HG03095 (cell line): ENCODE measurements at regions not wholly inside any gene's neighbourhood (a gene's known extent, or its start where the extent isn't known, plus 50 kb on each side); places are given as distances from the start of the nearest gene placed in this dataset.
"Not testable (repeated sequence)": the region's sequence is repeated elsewhere in the genome, so short reads cannot be mapped to it uniquely, and the experiment has no call there.

ENCODE experiments used
- ATAC-seq: cut with Tn5 transposase; IDR thresholded peaks from one replicate; pipeline ENCODE4 v1.9.1; 2021; ENCODE audit warnings: moderate library complexity; ENCODE audit not compliant: unreplicated experiment

DNA sequence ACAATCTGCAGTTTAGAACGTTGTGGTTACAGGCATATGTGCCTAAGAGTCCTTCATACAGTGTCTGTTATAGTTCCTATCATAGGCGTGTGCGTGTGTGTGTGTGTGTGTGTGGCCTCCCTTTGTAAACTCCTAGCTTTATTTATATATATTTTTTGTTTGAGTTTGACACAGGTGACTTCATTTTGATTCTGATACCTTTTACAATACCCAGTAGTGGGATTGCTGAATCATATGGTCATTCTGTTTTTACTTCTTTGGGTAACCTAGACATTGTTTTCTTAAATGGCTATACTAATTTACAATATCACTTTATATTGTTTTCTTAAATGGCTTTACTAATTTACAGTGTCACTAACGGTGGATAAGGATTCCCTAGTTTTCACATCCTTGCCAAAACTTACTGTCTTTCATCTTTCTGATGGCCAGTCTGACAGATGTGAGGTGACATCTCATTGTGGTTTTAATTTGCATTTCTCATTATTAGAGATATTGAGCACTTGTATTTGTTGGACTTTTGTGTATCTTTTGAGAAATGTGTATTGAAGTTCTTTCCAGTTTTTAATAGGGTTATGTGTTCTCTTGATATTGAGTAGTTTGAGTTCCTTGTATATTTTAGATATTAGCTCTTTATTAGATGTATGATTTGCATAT, 211.1 kb upstream of the NUDT6 start:
- ATAC-seq = peak; percentile 66

DNA sequence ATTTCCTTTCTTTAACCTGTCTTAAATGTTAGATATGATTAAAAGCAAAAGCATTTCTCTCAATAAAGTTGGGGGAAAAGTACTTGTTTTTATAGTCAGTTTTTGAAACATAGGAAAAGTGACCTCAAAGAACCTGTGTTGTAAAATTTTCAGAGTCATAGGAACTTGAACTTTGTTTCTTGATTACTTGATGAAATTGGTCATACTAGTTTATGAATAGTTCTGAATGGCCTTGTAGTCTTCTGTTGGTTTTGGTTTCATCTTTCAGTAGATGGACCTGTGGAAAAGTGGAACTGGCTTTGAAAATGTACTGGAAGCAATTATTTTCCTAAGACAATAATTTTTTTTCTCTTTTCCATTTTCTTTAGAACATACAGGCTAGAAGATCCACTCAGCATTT, 222.2 kb upstream of the NUDT6 start:
- no peak for ATAC-seq

DNA sequence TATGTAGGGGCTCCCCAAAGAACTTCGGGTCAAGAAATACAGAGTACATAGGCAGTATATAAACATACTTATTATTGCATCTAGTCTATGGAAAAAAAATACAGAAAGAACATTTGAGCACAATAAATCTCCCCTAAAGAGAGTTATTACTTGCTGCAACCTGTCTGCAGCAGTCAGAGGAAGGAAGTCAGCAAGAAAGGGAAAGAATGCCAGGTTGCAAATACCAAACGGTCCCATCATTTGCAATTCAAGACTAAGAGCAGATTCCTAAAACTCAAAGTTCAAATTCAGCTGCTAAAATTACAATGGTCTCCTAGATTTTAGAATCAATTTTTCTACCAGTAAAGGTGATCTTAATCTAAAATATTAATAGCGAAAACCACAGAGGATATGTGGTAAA, 236.2 kb upstream of the NUDT6 start:
- ATAC-seq = no peak

DNA sequence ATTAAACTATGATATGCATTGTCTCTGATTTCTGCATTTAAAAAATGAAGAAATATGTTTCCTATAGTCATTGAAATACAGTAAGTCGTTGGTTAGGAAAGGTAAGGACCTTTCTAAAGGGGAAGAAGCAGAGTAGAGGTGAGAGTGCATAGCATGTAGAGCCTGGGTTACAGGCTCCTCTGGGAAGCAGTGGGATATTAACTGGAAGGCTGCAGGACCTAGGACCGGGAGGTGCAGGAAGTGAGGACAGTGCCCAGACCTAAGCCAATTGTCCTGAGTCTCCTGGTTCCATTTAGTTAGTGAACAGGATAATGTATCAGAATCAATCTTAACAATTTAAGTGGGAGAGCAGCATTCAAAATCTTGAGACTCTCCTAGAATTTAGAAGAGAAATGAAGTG, 237.1 kb upstream of the NUDT6 start:
- ATAC-seq = no peak

DNA sequence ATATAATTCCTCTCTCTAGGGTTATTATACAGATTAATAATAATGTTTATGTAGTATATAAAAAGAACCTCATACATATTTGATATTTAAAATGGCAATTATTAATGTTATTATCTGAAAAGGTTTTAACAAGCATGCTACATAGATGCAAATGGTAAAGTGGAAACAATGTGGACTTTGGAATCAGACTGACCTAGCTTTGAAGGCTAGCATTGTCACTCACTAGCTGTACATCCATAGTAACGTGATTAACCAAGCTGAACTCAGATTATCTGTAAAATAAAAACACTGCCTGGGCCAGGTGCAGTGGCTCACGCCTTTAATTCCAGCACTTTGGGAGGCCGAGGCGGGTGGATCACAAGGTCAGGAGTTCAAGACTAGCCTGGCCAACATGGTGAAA, 233.7 kb upstream of the SPRY1 start:
- no peak for ATAC-seq

DNA sequence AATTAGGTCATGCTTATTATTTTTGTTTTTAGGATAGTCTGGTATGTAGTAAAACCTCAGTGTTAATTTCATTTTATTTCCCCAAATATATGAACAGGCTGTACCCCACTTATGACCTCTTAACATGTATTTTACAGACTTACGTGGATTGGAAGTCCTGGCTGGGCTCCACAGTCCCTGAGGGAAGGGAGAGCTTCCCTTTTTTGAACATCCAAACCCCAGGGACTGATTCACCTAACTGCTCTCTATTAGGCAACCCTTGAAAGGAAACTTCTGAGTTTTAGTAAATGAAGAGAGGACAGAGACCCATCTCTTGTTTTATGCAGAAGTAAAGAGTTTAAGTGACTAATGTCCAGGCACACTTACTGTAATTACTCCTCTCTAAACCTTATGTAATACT, 233.1 kb upstream of the SPRY1 start:
- no peak for ATAC-seq

DNA sequence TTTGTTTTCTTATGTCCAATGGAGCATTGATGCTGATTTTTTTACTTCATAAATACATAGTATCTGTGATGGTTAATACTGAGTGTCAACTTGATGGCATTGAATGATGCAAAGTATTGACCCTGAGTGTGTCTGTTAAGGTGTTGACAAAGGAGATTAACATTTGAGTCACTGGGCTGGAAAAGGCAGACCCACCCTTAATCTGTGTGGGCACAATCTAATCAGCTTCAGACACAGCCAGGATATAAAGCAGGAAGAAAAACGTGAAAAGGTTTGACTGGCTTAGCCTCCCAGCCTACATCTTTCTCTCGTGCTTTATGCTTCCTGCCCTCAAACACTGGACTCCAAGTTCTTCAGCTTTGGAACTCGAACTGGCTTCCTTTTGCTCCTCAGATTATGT, 230.6 kb upstream of the SPRY1 start:
- ATAC-seq = no peak

DNA sequence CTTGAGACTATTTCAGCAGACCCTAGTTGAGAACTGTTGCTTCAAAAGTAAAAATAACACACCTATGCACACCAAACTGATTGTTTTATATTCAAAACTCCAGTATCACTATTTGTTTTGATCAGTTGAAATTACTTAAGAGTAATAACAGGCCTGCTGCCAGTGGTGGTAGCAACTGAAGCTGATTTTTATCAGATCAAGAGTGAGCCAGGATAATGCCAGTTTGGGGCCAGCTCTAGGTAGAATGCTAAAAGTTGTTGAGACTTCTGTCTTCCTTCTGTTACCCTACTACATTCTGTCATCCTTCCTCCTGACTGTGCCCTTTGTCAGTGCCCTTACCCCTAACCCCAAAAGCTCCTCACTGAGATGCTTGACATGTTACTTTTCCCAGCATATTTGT, 228.7 kb upstream of the SPRY1 start:
- ATAC-seq = no peak

DNA sequence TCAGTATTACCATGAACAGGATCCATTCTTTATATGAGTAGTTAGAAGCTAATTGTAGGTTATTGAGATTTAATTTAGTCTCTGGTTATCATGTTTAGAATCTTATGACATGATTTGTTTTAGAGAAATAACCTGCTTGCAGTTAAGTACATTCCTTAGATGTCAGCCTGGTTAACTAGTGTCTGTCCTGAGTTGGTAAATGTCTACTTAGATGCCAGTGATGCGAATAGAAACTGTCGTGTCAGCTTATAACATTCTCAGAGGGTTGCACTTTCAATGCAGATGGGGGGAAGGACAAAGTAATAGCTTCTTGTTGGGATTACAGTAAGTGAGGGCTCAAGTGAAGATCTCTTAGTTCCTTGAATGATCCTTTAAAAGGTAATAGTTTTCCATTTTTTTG, 227.8 kb upstream of the SPRY1 start:
- no peak for ATAC-seq

DNA sequence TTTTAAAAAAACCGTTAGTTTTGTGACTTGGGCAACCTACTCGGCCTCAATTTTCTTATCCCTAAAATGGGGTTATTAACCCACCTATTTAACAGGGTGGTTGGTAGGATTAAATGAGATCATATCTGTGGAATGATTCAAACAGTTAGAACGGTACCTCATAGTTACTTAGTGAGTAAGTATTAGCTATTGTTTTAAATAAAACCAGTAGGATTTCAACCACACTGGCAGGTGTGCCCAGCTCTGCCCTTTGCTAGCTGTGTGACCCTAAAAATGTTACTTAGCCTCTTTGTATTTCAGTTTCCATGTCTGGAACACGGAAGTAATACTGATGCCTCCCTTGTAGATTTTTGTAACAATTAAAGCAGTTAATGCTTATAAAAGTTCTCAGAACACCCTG, 225.8 kb upstream of the SPRY1 start:
- no peak for ATAC-seq

DNA sequence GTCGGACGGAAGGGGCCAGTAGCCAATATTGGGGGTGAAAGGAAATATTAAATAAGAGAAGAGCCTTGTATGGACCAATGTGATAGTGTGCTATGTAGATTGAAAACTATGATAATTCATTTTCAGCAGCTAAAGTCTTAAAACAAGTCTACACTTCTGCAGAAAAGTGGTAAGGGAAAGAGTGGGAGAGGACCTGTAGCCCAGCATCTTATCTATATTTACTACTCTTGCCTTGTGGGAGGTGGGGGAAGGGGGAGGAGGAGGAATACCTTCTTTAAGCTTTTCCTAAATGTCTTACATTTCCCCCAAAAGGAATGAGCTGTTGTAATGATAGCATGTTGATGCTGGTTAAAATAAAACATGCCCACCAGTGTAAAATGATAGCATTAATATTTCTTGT, 220.0 kb upstream of the SPRY1 start:
- no peak for ATAC-seq

DNA sequence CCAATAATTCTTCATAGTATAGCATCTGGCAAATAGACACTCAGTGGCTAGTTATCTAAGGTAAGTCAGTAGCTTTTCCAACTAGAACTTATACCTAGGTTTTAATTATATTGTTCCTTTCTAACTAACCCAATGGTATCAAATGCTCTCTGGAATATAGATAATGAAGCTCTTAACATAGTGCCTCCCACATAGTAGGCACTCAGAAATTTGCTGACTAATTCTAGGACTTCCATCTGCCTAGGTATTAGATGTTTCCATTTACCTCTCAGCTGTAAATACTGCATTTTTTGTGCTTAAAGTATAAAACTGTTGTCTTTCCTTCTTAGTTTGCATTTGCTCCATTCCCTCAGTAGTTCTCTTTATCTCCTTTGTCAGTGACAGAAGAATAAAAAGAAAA, 214.3 kb upstream of the SPRY1 start:
- no peak for ATAC-seq

DNA sequence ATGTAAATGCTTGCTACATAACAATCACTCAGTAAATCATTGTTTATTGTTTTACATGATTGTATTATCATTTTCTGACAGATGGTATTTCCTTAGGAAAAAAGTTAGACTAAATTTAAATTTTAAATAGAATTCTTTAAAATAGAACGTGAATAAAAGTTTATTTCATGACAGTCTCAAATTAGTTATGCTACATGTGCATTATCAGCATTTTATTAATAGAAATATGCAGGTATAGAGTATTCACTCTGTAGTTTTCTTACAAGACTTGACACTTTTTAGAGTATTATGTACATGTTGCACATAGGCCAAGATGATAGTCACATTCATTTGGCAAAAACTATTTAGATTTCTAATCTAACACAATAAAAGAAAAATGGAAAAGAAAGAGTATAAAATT, 213.3 kb upstream of the SPRY1 start:
- no peak for ATAC-seq

DNA sequence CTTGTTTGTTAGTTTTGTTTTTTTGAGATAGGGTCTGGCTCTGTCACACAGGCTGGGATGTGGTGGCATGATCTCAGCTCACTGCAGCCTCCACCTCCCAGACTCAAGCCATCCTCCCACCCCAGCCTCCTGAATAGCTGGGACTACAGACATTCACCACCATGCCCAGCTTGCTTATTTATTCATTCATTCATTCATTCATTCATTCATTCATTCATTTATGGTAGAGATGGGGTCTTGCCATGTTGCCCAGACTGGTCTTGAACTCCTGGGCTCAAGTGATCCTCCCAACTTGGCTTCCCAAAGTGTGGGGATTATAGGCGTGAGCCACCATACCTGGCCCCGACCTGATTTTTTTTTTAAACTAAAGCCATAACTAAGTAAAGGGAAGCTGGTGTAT, 212.8 kb upstream of the SPRY1 start:
- not testable (repeated sequence) for ATAC-seq

DNA sequence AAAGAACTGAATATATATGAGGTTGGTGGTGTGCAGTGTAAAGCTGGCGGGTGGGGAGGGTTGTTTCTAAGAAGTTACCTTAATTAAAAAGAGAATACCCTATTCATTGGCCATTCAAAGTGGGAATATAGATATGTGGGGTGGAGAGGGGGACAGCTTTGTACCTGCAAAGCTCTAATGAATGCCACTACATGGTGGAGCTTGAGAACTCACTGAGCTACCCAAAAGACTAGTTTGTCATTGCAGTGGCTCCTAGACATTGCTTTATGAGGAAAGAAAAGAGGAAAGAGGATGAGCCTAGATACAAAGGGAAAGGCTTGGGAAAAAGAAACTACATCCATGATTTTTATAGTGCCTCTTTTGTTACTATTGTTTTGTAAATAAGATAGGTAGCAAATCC, 209.9 kb upstream of the SPRY1 start:
- no peak for ATAC-seq

DNA sequence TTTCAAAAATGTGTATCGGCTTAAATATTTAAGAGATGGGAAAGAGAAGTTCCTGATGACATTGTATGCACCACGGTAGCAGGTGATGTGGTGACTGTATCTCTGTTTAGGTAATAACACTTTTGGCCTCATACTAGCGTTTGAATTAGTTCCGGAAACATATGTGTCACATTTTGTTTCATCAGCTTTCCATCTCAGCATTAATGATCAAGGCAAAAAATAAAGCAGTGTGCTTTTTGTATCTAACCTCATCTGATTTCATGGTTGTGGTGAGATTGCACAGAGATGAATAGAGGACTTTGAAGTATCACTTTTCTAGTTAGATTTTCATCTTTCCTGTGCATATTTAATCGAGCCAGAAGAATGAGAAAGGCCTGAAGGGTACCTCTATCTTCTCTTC, 206.4 kb upstream of the SPRY1 start:
- ATAC-seq = no peak

DNA sequence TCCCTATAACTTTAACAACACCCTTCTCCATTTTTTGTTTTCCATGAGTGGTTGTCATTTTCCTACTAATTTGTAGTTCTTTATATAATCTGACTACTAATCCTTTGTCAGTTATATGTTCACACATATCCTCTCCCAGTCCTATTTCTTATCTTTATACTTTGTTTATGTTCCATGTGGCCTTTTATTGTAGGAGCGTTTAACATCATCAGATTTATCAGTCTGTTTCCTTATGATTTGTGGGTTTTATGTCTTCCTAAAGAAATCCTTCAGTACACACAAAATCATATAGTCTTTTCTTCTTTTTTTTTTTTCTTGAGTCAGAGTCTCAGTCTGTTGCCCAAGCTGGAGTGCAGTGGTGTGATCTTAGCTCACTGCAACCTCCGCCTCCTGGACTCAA, 204.9 kb upstream of the SPRY1 start:
- ATAC-seq = no peak

DNA sequence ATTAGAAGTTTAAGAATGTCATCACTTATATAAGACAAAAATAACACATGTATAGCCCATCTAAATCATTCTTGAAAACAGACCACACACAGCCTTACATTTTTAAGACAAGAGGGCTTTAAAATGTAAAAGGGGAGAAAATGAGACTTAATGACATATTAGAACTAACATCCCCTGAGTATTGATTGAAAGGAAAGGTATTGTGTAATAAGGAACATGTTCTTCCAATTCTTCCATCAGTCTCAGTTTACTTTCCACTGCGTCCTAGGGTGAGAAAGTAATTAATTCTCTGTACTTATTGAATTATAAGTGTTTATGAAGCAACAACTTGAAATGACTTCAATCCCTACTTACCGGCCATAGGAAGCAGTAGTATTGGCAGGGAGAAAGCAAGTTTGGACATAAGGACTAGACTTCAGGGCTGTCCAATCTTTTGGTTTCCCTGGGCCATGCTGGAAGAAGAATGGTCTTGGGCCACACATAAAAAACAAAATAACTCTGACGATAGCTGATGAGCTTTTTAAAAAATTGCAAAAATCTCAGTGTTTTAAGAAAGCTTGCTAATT, 202.7 kb upstream of the SPRY1 start:
- ATAC-seq = no peak

DNA sequence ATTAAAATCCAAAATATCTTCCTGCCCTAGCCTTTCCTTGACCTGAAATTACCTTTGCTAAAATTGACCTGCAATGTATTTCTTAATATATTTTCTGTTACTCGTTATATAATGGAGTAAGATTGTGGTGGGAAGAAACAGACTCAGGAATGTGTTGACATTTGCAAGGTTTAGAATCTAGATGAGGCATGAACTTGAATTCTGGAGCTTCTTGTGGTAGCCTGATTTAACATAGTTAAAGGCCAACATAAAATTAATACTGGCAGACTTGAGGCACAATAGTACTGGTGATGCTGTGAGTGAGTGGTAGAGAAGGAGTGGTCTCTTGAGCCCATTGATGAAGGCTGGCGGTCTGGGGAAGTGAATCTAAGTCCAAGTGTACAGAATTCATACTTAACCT, 197.9 kb upstream of the SPRY1 start:
- no peak for ATAC-seq

DNA sequence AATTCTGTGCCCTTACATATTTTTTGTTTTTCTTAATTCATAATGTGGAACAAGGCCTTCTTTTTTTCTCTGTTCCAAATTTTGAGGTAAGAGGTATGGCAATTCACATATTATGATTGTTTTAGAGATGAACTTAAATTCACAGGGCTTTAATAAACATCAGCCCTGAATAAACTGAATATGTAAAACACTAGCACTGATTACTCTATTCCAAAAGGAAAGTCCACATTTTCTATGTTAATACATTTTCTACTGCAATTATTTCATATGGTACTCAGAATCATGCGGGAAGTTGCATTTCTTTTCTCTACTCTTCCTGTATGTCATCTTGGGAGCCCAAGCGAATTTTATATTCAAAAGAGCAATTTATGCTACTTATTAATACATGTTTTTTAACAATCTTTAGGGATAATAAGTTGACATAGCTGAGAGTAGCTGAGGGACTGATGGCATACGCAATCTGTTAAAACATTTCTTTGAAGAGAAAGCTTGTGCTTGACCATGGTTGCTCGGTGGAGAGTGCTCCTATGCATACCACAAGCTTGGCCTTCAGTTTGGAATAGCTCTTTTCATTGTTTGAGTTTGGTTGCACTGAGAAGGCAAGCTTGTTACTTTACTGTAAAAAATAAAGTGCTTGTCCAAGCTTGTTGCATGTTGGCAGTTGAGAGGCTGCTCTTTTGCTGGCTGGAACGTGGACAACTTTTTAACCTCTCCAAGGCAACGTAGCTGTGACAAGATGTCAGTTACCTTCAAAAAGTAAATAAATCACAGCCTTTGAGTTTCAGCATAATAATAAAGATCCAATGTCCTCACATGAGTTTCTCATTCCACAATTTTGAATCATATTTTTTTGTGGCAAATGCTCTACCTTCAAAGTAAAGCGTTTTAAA, 196.3 kb upstream of the SPRY1 start:
- ATAC-seq = no peak

DNA sequence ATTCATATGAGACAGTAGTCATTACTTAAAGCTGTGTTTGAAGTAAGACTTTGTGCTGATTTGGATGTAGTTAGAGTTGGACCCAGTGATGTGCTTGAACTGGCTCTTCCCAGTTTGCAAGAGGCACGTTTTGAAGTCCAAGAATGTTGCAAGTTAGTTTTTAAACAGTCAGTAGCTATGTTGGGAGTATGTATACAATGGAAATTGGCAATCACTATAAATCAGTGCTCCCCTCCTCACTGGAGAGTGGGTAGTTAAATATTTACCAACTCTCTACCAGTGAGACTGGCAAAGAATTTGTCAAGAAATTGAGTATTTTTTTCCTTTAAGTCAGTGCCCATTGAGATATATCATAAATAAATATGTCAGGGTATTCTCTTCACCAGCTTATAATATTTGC, 191.9 kb upstream of the SPRY1 start:
- ATAC-seq = no peak

DNA sequence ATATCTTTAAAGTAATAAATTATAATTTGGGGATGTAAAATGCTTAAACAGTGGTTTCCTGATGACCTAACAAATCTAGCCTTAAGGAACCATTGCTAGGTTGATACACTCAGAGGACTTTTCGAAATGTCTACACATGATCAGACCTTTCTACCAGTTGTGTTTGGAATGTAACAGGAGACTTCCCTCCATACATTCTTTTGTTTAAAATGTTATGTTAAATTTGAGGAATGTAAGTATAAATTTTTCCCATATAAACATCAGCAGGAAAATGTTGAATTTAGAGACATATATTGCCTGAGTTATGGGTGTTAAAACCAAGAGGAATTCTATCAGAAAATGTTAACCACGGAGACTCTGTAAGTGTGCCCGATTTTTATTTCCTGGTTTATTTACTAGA, 190.6 kb upstream of the SPRY1 start:
- no peak for ATAC-seq
